SK-N-MC (cell line): ENCODE measurements at regions not wholly inside any gene's neighbourhood (a gene's known extent, or its start where the extent isn't known, plus 50 kb on each side); places are given as distances from the start of the nearest gene placed in this dataset.
A peak's percentile ranks its signal among the peaks of the same experiment; 100 is the strongest.
"Not testable (repeated sequence)": the region's sequence is repeated elsewhere in the genome, so short reads cannot be mapped to it uniquely, and the experiment has no call there.

Source experiments
- DNase-seq: peaks from one replicate; pipeline ENCODE4 v3.0.0-alpha.2; 2011; ENCODE audit warnings: low read depth, low spot score
- H3K27ac ChIP-seq: fragments of 200-600 bp; sonication (generic); 2 replicates; pipeline ENCODE4 v1.5.1; 2016; ENCODE audit warnings: mixed run types
- H3K36me3 ChIP-seq: fragments of 200-600 bp; sonication (generic); 2 replicates; pipeline ENCODE4 v1.6.1; 2017; ENCODE audit warnings: antibody characterized with exemption, low read length, mixed read lengths; ENCODE audit not compliant: insufficient read depth
- H3K4me3 ChIP-seq: fragments of 200-600 bp; sonication (generic); 2 replicates; pipeline ENCODE4 v1.5.1; 2016
- H3K9ac ChIP-seq: fragments of 200-600 bp; sonication (generic); 2 replicates; pipeline ENCODE4 v1.8.0; 2017; ENCODE audit warnings: mixed run types, mixed read lengths; ENCODE audit not compliant: insufficient read length
- H3K9me3 ChIP-seq: fragments of 200-600 bp; sonication (generic); 2 replicates; pipeline ENCODE4 v1.6.1; 2017; ENCODE audit warnings: low read depth, mild to moderate bottlenecking, antibody characterized with exemption, low read length, moderate library complexity, mixed read lengths
- EZH2 ChIP-seq: fragments of 200-600 bp; sonication (generic); IDR thresholded peaks from one replicate; pipeline ENCODE4 v1.6.1; 2017; ENCODE audit warnings: antibody characterized with exemption
- FOXP2 ChIP-seq: optimal IDR thresholded peaks from 2 replicates; pipeline ENCODE3; 2011; ENCODE audit warnings: mild to moderate bottlenecking, moderate library complexity; ENCODE audit not compliant: insufficient read depth; ENCODE audit errors: extremely low read length, control extremely low read depth
- POLR2AphosphoS5 ChIP-seq: IDR thresholded peaks from 2 replicates; pipeline ENCODE4 v1.6.1; 2012; ENCODE audit warnings: mild to moderate bottlenecking, low read depth, low read length, borderline replicate concordance

- Histone ChIP-seq H3K9me3 (no peaks in the 10 kb centered on the region), H3K36me3 (no peaks in the 10 kb centered on the region), H3K9ac (no peak overlapping the region), H3K4me3 (no peak overlapping the region), H3K27ac (no peak overlapping the region)
- DNase-seq, result no peak
- TF ChIP-seq FOXP2 (no peak), EZH2 (no peak), POLR2AphosphoS5 (no peak)
Observed at GRCh38 chr11:116366980-116367645, 405.7 kb downstream of the BUD13 start.

GRCh38 chr11:116366451-116366850 lies 406.3 kb downstream of the BUD13 start:
- H3K9me3 ChIP-seq, result no peaks in the 10 kb centered on the region
- TF ChIP-seq POLR2AphosphoS5, result no peak
- TF ChIP-seq EZH2, result no peak
- no peak for TF ChIP-seq FOXP2
- no peak for DNase-seq
- no peak overlapping the region for H3K9ac ChIP-seq
- H3K27ac ChIP-seq, result no peak overlapping the region
- no peak overlapping the region for H3K4me3 ChIP-seq
- H3K36me3 ChIP-seq, result no peaks in the 10 kb centered on the region

GRCh38 chr11:116364925-116365324 lies 407.9 kb downstream of the BUD13 start:
- DNase-seq, H3K27ac ChIP-seq, H3K9ac ChIP-seq, H3K4me3 ChIP-seq, H3K36me3 ChIP-seq, H3K9me3 ChIP-seq: not testable (repeated sequence)

GRCh38 chr11:116364348-116364747 lies 408.4 kb downstream of the BUD13 start:
- H3K36me3 ChIP-seq, result no peaks in the 10 kb centered on the region
- TF ChIP-seq EZH2, result no peak
- TF ChIP-seq POLR2AphosphoS5, result no peak
- no peak for TF ChIP-seq FOXP2
- no peak for DNase-seq
- no peak overlapping the region for H3K4me3 ChIP-seq
- H3K9me3 ChIP-seq, result no peaks in the 10 kb centered on the region
- H3K27ac ChIP-seq, result no peak overlapping the region
- H3K9ac ChIP-seq, result no peak overlapping the region

GRCh38 chr11:116360221-116360941 lies 412.4 kb downstream of the BUD13 start:
- TF ChIP-seq POLR2AphosphoS5, result no peak
- TF ChIP-seq FOXP2, result no peak
- no peak for TF ChIP-seq EZH2
- Histone ChIP-seq H3K27ac (no peak overlapping the region), H3K9ac (no peak overlapping the region), H3K9me3 (no peaks in the 10 kb centered on the region), H3K36me3 (no peaks in the 10 kb centered on the region), H3K4me3 (no peak overlapping the region)
- no peak for DNase-seq

- Histone ChIP-seq H3K9ac (no peak overlapping the region), H3K4me3 (no peak overlapping the region), H3K27ac (no peak overlapping the region), H3K36me3 (no peaks in the 10 kb centered on the region), H3K9me3 (no peaks in the 10 kb centered on the region)
- DNase-seq, result no peak
- TF ChIP-seq EZH2 (peak; percentile 58), POLR2AphosphoS5 (no peak)
Observed at GRCh38 chr11:116357784-116358544, 414.8 kb downstream of the BUD13 start.

GRCh38 chr11:116356451-116356850 lies 416.3 kb downstream of the BUD13 start:
- TF ChIP-seq POLR2AphosphoS5 (no peak), FOXP2 (no peak)
- DNase-seq, result no peak
- no peak overlapping the region for H3K9ac ChIP-seq
- no peaks in the 10 kb centered on the region for H3K36me3 ChIP-seq
- H3K9me3 ChIP-seq, result no peaks in the 10 kb centered on the region
- no peak overlapping the region for H3K4me3 ChIP-seq
- H3K27ac ChIP-seq, result no peak overlapping the region

GRCh38 chr11:116355104-116355503 lies 417.7 kb downstream of the BUD13 start:
- Histone ChIP-seq H3K9ac (no peak overlapping the region), H3K4me3 (no peak overlapping the region), H3K27ac (no peak overlapping the region), H3K9me3 (no peaks in the 10 kb centered on the region), H3K36me3 (no peaks in the 10 kb centered on the region)
- no peak for TF ChIP-seq FOXP2
- TF ChIP-seq POLR2AphosphoS5, result no peak
- TF ChIP-seq EZH2, result no peak
- DNase-seq, result no peak
